DOHH2 (cell line): ENCODE measurements at regions not wholly inside any gene's neighbourhood (a gene's known extent, or its start where the extent isn't known, plus 50 kb on each side); places are given as distances from the start of the nearest gene placed in this dataset.

Experiments
- H3F3A ChIP-seq: fragments of 200-600 bp; sonication (generic), shearing (Covaris generic); 2 replicates; pipeline ENCODE4 v1.6.0; 2016; ENCODE audit warnings: antibody characterized with exemption, mild to moderate bottlenecking; ENCODE audit not compliant: control insufficient read depth, insufficient read depth
- H3K27ac ChIP-seq: fragments of 200-600 bp; sonication (generic); 2 replicates; pipeline ENCODE4 v1.5.1; 2014; ENCODE audit warnings: low read depth, mild to moderate bottlenecking, low read length, moderate library complexity
- H3K27me3 ChIP-seq: fragments of 200-600 bp; sonication (generic); 2 replicates; pipeline ENCODE4 v1.6.1; 2014; ENCODE audit warnings: mild to moderate bottlenecking, low read length, mixed read lengths; ENCODE audit not compliant: control insufficient read depth
- H3K36me3 ChIP-seq: fragments of 200-600 bp; sonication (generic); 2 replicates; pipeline ENCODE4 v1.6.1; 2014; ENCODE audit warnings: mild to moderate bottlenecking, low read length, moderate library complexity, mixed read lengths; ENCODE audit not compliant: control insufficient read depth
- H3K4me1 ChIP-seq: fragments of 200-600 bp; sonication (generic); 2 replicates; pipeline ENCODE4 v1.6.1; 2014; ENCODE audit warnings: mild to moderate bottlenecking, low read length, mixed read lengths; ENCODE audit not compliant: control insufficient read depth
- H3K4me2 ChIP-seq: fragments of 200-600 bp; sonication (generic); 2 replicates; pipeline ENCODE4 v1.6.0; 2014; ENCODE audit warnings: mild to moderate bottlenecking, low read length, moderate library complexity
- H3K4me3 ChIP-seq: fragments of 200-600 bp; sonication (generic); 2 replicates; pipeline ENCODE4 v1.5.1; 2014; ENCODE audit warnings: mild to moderate bottlenecking, low read length, mixed read lengths
- H3K79me2 ChIP-seq: fragments of 200-600 bp; sonication (generic); 2 replicates; pipeline ENCODE4 v1.6.1; 2014; ENCODE audit warnings: mild to moderate bottlenecking, low read length, mixed read lengths; ENCODE audit not compliant: control insufficient read depth
- H3K9me2 ChIP-seq: fragments of 200-600 bp; sonication (generic); replicated peaks from 2 replicates; pipeline ENCODE4 v1.6.1; 2014; ENCODE audit warnings: mild to moderate bottlenecking, low read length, mixed read lengths; ENCODE audit not compliant: control insufficient read depth
- H3K9me3 ChIP-seq: fragments of 200-600 bp; sonication (generic); 2 replicates; pipeline ENCODE4 v1.6.1; 2014; ENCODE audit warnings: antibody characterized with exemption, low read length, mixed read lengths; ENCODE audit not compliant: control insufficient read depth, insufficient read depth
- H4K20me1 ChIP-seq: fragments of 200-600 bp; sonication (generic); 2 replicates; pipeline ENCODE4 v1.6.0; 2014; ENCODE audit warnings: low read depth, mild to moderate bottlenecking, antibody characterized with exemption, low read length, moderate library complexity; ENCODE audit not compliant: control insufficient read depth, insufficient read depth
- CTCF ChIP-seq: fragments of 200-600 bp; sonication (generic); IDR thresholded peaks from one replicate; pipeline ENCODE4 v1.5.1; 2014; ENCODE audit warnings: antibody characterized with exemption, mild to moderate bottlenecking, low read depth, low read length; ENCODE audit not compliant: poor library complexity, severe bottlenecking
- EZH2phosphoT487 ChIP-seq: fragments of 200-600 bp; sonication (generic); IDR thresholded peaks from 2 replicates; pipeline ENCODE4 v1.6.1; 2017; ENCODE audit warnings: borderline replicate concordance, mild to moderate bottlenecking, antibody characterized with exemption, low read length, moderate library complexity, mixed read lengths

DNA sequence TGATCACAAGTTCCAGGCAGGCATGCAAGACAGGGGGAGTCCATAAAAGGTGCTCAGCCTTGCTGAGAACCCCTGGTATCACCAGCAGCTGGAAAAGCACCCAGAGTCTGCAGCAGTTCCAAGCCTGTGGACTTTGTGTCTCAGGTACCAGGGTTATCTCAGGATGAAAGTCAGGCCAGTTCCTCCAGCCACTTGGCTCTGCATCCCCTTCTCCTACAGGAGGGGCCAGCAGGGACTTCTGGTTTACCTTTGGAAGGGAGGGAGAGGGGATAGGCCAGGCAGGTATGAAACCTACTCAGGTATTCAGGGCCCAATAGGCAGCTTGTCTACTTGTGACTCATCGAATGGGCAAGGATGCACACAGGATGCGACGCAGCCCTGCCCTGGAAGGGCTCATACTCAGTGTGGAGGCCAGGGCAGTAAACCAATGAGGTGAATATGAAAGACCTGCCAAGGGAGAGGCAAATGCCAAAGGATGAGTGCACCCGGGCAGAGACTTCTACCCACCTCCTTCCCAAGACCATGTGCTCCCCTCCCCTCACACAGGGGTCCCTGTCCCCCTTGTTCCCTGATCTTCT lies 148.2 kb downstream of the SLC38A6 start:
- Histone ChIP-seq H3K9me2 (no peaks in the 10 kb centered on the region), H4K20me1 (no peaks in the 10 kb centered on the region), H3K36me3 (no peaks in the 10 kb centered on the region), H3K4me1 (peaks cover 4% of the 10 kb centered on the region; the same call in 1 of the 2 replicates), H3F3A (no peaks in the 10 kb centered on the region), H3K4me2 (no peak overlapping the region), H3K4me3 (no peak overlapping the region), H3K9me3 (no peaks in the 10 kb centered on the region), H3K27me3 (no peaks in the 10 kb centered on the region), H3K79me2 (no peaks in the 10 kb centered on the region), H3K27ac (no peak overlapping the region)
- TF ChIP-seq CTCF, result no peak
- no peak for TF ChIP-seq EZH2phosphoT487

DNA sequence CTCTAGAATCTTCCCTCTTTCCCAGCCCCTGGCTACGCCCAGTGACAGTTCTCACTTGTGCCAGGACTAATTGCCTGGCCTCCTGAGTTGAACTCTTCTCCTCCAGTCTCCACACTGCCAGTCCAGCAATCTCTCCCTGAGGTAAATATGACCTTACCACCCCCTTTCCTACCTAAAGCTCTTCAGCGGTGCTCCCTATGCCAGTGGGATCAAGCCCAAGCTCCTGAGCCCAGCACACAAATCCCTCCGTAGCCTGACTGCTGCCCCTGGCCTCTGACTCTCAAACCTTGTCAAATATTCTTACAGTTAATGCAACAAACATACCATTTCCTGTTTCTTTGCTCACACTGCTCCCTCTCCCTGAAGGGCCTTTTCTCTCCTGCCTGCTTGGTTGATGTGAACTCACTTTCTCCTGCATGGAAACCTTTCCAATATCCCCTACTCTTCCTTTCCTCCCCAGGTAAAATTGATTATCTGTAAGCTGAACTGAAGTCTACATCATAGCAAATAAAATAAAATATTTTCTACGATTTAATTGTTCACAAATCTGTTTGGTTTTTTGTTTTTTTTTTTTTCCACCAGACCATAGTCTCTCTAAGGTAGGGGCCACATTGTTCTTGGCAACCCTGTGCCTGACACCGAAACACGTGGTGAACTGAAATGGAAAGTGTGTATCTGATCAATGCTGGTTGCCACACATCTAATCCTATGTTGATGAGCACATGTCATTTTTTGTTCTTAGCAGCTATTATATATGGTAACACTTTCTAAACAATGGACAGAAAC lies 147.5 kb downstream of the SLC38A6 start:
- Histone ChIP-seq H3K36me3 (no peaks in the 10 kb centered on the region), H3K9me2 (no peaks in the 10 kb centered on the region), H3F3A (no peaks in the 10 kb centered on the region), H3K27ac (no peak overlapping the region), H3K9me3 (no peaks in the 10 kb centered on the region), H4K20me1 (no peaks in the 10 kb centered on the region), H3K79me2 (no peaks in the 10 kb centered on the region), H3K27me3 (no peaks in the 10 kb centered on the region), H3K4me2 (no peak overlapping the region), H3K4me1 (peaks cover 4% of the 10 kb centered on the region; the same call in 1 of the 2 replicates), H3K4me3 (no peak overlapping the region)
- TF ChIP-seq EZH2phosphoT487, result no peak
- TF ChIP-seq CTCF, result no peak

DNA sequence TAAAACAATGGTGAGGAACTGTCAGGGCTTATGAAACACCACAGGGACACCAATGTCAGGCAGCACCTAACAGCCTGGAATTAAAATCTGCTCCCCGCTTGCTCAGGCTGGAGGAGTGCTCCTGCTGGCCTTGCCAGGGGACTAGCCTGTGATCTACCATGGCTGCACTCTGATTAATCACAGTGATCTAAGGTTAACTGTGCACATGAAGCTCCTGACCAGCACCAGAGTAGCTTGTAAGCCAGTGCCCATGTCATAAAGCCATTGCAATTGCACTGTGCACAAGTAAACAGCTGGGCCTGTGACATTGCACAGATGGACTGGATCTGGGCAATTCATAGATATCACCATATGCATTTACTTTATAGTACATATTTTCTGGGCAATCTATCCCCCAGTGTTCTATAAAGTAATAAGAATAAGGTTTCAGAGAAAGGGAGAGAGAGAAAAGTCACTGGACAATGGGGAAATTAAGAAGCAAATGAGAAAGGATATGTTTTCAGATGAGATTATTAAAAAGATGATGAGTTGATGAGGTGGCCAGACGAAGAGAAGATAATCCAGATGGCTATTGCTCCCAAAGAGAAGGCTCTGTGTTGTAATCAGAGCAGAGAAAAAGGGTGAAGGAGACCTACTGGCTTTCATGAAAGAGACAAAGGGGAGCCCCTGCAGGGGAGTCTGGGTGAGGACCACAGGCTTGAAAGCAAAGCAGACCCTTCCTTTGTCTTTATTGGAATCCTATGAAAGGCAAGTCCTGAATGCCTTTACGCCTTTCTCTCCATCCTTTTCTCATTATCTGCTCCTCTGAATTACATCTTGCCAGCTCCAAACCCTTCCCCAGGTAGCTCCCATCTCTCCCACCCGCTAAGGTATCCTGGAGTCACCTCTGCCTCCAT lies 145.8 kb downstream of the SLC38A6 start:
- Histone ChIP-seq H3K79me2 (no peaks in the 10 kb centered on the region), H3K4me3 (no peak overlapping the region), H3K4me1 (peaks cover 4% of the 10 kb centered on the region; the same call in 1 of the 2 replicates), H3K27me3 (no peaks in the 10 kb centered on the region), H4K20me1 (no peaks in the 10 kb centered on the region), H3K9me3 (no peaks in the 10 kb centered on the region), H3F3A (no peaks in the 10 kb centered on the region), H3K27ac (no peak overlapping the region), H3K9me2 (no peaks in the 10 kb centered on the region), H3K4me2 (no peak overlapping the region), H3K36me3 (no peaks in the 10 kb centered on the region)
- TF ChIP-seq EZH2phosphoT487, result no peak
- TF ChIP-seq CTCF, result no peak
